NCI-H774 (cell line): ENCODE measurements at regions not wholly inside any gene's neighbourhood (a gene's known extent, or its start where the extent isn't known, plus 50 kb on each side); places are given as distances from the start of the nearest gene placed in this dataset.
"Not testable (repeated sequence)": the region's sequence is repeated elsewhere in the genome, so short reads cannot be mapped to it uniquely, and the experiment has no call there.

Experiments
- DNase-seq: peaks from one replicate; lab custom pipeline; 2025; lab: John Stamatoyannopoulos, UW

DNA sequence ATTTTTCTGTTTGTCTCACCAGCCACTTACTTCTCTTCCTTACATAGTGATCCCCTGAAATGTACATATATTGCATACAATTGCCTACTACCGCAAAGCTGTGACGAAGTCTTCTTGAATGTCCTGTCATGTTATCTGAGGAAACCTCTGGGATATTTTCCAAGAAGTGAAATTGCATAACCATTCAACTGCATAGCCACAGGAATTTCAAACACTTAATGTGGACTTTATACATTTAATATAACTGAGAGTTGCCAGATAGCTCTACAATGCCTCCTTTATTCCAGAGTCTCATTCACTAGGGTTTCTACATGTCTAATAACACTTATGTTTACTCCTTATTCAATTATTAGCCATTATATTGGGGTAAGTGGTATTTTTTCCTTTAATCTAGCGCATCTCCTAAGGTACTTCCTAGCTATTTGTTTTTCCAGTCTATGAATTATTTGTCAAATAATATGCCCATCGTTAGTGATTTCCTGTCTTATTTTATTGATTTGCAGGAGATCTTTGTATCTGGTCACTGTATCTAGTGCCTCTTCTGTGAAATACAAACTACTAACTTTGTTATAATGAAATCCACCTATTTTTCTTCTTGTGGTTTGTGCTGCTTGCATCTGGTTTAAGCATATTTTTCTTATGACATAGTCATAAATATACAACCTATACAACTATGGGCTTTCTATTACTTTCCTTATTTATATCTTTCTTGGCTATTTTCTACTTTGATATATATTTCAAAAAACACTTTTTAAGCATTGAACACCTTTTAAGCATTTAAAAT, 69.2 kb upstream of the GRID2 start:
- no peak for DNase-seq

- DNase-seq: no peak
These were observed 68.0 kb upstream of the GRID2 start for GRCh38 chr4:92235731-92236130.

DNA sequence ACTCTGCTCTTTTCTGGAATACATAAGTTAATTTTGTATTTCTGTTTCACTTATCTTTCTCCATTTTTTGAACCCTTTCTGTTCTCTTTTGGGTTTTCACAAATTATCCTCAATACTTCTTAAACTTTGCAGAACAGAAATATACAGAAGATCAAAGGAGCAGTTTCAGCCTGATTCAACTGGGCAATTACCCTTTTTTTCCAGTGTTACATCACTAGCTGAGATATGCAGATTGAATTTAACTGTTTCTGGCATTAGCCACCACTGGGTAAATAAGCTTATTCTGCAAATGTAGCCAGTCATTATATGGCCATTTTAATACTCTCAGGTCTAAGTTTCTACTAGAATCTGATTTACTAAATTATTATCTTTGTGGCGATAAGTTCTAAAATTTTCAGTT, 66.9 kb upstream of the GRID2 start:
- no peak for DNase-seq

- DNase-seq: no peak
These were observed 66.2 kb upstream of the GRID2 start for GRCh38 chr4:92237559-92237958.

GRCh38 chr4:92241094-92241493, 62.7 kb upstream of the GRID2 start:
- no peak for DNase-seq

GRCh38 chr4:92246384-92246783, 57.4 kb upstream of the GRID2 start:
- no peak for DNase-seq

GRCh38 chr4:92249541-92249940, 54.2 kb upstream of the GRID2 start:
- no peak for DNase-seq

GRCh38 chr4:92251711-92252110, 52.1 kb upstream of the GRID2 start:
- DNase-seq: no peak

DNA sequence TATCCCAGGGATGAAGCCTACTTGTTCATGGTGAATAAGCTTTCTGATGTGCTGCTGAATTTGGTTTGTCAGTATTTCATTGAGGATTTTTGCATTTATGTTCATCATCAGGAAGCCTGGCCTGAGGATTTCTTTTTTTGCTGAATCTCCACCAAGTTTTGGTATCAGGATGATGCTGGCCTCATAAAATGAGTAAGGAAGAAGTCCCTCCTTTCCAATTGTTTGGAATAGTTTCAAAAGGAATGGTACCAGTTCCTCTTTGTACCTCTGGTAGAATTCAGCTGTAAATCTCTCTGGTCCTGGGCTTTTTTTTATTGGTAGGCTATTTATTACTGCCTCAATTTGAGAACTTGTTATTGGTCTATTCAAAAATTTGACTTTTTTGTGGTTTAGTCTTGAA, 51.4 kb upstream of the GRID2 start:
- DNase-seq: not testable (repeated sequence)

GRCh38 chr4:92252846-92253245, 50.9 kb upstream of the GRID2 start:
- no peak for DNase-seq

DNA sequence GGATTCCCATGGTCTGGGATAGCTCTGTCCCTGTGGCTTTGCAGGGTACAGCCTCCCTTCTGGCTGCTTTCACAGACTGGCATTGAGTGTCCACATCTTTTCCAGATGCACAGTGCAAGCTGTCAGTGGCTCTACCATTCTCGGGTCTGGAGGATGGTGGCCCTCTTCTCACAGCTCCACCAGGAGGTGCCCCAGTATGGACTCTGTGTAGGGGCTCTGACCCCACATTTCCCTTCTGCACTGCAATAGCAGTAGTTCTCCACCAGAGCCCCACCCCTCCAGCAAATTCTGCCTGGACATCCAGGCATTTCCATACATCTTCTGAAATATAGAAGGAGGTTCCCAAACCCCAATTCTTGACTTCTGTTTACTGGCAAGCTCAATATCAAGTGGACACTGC, 50.2 kb upstream of the GRID2 start:
- no peak for DNase-seq
